NCI-H146 treated with DMSO at 0.1 percent for 48 hours (cell line): ENCODE measurements at regions not wholly inside any gene's neighbourhood (a gene's known extent, or its start where the extent isn't known, plus 50 kb on each side); places are given as distances from the start of the nearest gene placed in this dataset.
A peak's percentile ranks its signal among the peaks of the same experiment; 100 is the strongest.

Experiments
- DNase-seq: peaks from one replicate; lab custom pipeline; 2025; ENCODE audit not compliant: unreplicated experiment; lab: John Stamatoyannopoulos, UW

GRCh38 chr3:86178095-86178494 lies 812.9 kb downstream of the VGLL3 start:
- DNase-seq = no peak

DNA sequence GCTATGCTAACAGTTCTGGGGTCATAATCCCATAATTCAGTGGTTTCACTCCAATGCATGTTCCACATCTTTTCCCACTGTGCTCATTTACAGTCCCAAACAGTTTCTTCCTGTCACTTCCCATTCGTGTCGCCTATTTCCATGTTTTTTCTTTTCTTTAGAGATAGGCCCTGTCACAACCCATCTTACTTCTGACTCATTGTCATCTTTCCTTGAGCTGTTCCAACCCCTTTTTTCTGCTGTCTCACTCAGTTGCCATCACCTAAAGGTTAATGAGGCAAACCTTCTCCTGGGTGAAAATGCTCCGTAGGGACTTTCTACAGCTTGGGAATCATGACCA lies 814.5 kb downstream of the VGLL3 start:
- DNase-seq = no peak

DNA sequence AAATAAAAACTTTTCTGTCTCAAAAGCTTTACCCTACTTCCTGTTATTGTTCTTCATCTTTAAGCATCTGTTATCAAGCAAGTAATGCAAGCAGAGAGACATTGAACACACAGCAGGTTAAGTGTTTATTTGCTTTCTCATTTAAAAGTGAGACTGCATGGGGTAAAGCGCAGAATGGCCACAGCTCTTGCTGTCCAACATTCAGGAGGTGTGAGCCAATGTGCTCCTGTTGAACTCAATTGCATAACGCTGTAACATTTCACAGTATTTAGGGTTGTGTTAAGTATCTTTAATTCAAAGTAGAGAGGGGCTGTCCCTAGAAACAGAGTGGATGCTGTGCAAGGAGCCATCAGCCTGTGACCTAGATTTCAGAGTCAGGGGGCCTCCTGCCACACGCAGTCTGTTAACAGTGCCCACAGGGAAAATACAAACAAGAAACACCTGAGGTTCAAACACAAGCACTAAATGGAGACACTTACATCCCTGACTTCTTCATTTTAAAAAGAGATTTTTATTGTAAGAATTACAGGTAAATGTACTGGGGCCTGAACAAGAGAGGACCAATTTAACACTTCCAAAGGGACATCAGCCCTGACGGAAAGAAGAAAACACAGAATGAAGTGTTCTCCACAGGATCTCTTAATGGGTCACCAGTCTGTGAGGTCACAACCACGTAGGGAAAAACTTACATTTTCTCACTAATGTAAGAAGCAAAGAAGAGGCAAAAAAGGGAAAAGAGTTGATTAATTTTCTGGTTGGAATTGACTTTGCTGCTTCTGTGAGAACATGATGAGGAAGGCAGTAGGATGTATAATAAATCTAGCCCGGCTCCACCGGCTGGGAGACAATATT lies 815.1 kb downstream of the VGLL3 start:
- no peak for DNase-seq

DNA sequence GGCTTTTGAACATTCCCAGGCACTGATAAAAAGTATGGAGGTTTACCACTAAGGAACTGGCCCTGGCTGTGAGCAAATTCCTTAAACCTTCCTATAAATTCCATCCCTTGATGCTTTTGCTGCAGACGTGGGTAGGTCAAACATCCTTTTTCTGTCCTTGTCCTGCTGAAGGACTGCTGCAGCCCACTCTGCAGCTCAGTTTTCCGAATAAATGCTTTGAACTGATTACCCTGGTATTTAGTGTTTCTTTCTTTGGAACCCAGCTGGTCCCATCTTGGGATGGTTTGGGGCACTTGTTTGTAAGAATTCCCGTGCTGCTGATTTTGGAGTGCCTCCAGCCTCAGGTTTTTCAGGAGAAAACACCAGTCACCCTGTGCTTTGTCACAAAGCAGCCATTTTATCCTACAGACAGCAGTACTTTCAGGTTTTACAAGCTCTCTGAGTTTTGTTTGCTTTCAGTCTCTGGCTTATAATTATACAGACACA lies 815.9 kb downstream of the VGLL3 start:
- DNase-seq = no peak

DNA sequence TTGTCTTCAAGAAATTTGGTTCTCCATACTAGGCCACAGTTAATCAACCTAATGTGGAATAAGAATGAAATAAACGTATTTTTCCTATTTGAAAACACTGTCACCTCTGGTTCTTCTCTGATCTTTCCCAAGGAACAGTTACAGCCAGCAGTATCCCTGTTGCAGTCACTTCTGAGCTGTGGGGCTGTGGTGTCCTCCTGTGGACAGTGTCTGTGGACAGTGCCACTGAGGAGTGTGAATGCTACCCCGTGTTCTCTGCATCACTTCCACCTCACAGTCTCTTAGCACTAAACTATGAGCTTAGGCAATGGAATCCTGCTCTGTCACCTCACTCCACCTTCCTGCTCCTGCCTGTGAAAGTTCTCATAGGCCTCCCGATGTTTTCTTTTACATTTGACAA lies 817.5 kb downstream of the VGLL3 start:
- DNase-seq = no peak

GRCh38 chr3:86168512-86168911 lies 822.4 kb downstream of the VGLL3 start:
- no peak for DNase-seq

DNA sequence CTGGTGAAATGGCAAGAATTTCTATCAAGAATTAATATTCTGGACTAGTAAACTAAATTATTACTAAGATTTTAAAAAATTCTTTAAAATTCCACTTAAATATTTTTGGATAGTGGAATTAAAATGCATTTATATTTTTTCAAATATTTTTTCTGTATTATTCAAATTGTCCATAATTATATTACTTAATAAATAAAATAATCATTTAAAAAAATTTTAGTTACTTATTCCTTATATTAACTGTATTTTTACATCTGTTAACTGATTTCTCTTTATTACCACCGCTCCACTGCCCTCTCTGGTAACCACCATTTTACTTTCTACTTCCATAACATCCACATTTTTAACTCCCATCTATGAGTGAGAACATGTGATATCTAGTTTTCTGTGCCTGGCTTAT lies 828.4 kb downstream of the VGLL3 start:
- DNase-seq = no peak

DNA sequence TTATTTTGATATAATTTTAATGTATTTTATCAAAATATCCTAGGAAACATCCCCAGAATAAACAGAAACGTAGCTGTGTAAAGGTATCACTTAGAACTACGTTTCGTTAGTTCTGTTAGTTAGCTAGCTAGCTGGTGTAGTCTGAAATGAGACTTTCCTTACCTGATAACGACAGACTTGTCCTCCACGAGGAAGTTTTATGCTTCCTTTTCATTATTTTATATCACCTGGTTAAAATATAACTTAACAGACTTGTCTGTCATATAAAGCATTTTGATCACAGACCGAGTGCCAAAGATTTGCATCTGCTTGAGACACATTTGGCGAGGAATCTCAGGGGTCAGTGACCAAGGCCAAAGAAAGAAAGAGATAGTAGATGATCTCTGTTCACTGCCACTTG lies 829.5 kb downstream of the VGLL3 start:
- DNase-seq = no peak

DNA sequence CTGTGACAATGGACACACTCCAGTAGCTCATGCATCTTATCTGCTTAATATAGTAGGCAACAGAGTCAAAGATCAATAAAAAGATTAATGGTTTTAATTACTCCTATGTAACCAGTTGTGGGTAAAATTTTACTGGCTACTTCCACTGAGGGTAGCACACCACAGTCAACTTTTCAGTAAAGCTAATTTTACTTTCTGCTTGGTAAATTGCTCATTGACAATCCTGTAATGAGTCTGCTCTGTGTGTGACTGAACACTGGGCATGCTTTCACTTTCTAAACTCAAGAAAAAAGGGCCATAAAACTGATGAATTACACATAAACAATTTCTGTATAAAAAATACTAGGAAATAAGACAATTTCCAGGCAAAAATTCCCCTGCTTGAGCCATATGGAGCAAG lies 838.3 kb downstream of the VGLL3 start:
- DNase-seq = peak; percentile 10

GRCh38 chr3:86149054-86149453 lies 841.9 kb downstream of the VGLL3 start:
- DNase-seq = no peak

DNA sequence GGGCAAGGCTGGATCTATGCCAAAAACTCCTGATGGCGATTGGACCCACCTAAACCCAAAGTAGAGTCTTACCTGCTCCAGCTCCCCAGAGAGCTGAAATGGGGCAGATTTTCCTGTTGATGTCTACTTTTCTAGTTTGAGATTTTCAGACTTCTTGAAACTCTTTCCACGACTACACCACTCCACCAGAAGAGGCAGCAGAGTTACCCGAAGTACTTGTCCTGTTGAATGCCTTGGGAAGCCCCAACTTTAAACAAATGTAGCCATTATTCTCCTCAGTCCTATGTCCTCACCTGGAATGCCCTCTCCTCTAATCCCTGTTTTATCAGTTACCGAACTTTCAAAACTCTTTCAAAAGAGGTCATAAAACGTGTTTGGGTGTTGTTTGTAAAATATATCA lies 843.8 kb downstream of the VGLL3 start:
- no peak for DNase-seq

DNA sequence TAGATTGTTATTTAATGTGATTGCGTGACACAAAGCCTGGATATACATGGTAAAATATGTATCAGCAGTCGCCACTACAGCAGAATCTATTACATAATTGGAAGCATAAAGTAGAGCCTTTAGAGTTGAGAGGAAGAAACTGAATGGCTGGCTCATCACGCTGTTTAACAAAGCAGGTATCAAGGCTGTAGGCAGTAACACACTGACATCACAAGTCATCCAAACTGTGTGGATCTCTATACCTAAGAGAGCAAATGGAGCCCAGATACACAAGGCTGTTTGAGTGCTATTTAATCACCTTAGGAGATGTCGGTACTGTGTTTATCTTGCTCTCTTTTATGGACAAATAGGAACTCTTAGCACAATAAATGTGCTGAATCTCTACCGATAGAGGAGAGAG lies 864.4 kb downstream of the VGLL3 start:
- DNase-seq = no peak
